ENCODE measurements at regions not wholly inside any gene's neighbourhood (a gene's known extent, or its start where the extent isn't known, plus 50 kb on each side); places are given as distances from the start of the nearest gene placed in this dataset.

DNA sequence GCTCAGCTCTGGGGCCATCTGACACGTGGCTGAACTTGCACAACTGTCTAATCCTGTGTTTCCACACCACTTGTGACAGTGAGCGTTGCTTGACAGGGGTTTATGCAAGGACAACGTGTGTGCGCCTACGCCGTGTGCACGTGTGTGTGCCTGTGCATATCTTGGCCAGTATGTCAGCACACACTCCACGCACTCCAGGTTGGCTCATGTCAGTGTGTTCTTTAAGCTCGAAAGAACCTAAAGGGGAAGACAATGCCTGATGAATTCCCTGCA lies 85.6 kb upstream of the SALL3 start:
- in situ Hi-C loops (cut with HindIII; ENCODE audit: low sequenced_read_pairs): no loop called here
- DNase-seq (ENCODE audit: low read depth): no peak
- no peak for TF ChIP-seq CTCF (IDR thresholded peaks at IDR 0.05; ENCODE audit: low read depth, low read length, missing control alignments)
- no peak overlapping the region for H3K4me3 ChIP-seq (ENCODE audit: low read depth, low read length)

DNA sequence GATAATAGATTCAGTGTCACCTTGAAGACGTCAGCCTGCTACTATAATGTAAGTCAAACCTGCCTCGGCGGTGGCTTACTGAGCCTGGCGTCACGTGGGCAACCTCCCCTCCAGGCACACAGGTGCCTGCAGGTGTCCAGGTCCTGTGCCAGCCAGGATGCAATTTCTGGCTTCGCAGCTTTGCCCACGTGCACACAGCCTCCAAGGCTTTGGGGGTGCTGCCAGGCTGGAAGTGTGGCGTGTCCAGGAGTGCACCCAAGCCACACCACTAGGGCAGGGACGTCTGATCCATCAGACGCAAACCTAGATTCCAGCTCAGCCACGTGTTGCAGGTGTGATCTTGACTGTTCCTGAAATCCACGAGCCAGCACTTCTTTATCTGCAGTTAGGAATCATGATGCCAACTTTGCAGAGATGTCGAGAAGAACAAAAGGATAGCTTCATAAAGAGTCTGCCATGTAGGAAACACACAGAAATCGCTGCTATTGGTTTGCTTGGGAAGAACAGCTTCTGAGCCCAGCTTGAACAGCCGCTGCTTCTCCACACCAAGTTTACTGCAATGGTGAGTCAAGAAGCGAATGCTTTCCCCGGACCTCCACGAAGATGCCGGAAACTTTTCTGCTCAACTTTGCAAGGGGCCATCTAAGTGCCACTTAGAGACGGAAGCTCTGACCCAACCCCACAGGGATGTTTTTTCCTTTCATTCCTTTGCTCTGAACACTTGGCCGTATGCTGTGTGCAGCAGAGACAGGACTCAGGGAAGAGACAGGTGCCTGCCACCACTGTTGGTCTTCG lies 84.2 kb upstream of the SALL3 start:
- TF ChIP-seq CTCF (IDR thresholded peaks at IDR 0.05; ENCODE audit: low read depth, low read length, missing control alignments): no peak
- DNase-seq (ENCODE audit: low read depth): no peak
- in situ Hi-C loops (cut with HindIII; ENCODE audit: low sequenced_read_pairs): no loop called here
- no peak overlapping the region for H3K4me3 ChIP-seq (ENCODE audit: low read depth, low read length)

GRCh38 chr18:78896111-78896905 lies 83.3 kb upstream of the SALL3 start:
- H3K4me3 ChIP-seq (ENCODE audit: low read depth, low read length): no peak overlapping the region
- in situ Hi-C loops (cut with HindIII; ENCODE audit: low sequenced_read_pairs): no loop called here
- no peak for TF ChIP-seq CTCF (IDR thresholded peaks at IDR 0.05; ENCODE audit: low read depth, low read length, missing control alignments)
- DNase-seq (ENCODE audit: low read depth): no peak

GRCh38 chr18:78898066-78898465 lies 81.6 kb upstream of the SALL3 start:
- no peak for TF ChIP-seq CTCF (IDR thresholded peaks at IDR 0.05; ENCODE audit: low read depth, low read length, missing control alignments)
- no peak for DNase-seq (ENCODE audit: low read depth)
- H3K4me3 ChIP-seq (ENCODE audit: low read depth, low read length): no peak overlapping the region
- in situ Hi-C loops (cut with HindIII; ENCODE audit: low sequenced_read_pairs): no loop called here

DNA sequence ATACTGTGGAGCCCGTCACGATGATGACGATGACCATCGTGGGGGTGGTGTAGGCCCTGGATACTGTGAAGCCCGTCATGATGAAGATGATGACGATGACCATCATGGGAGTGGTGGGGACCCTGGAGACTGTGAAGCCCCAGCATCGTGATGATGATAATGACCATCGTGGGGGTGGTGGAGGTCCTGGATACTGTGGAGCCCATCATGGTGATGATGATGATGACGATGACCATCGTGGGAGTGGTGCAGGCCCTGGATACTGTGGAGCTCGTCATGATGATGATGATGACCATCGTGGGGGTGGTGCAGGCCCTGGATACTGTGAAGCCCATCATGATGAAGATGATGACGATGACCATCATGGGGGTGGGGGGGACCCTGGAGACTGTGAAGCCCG lies 81.0 kb upstream of the SALL3 start:
- DNase-seq (ENCODE audit: low read depth): no peak
- in situ Hi-C loops (cut with HindIII; ENCODE audit: low sequenced_read_pairs): no loop called here
- no peak overlapping the region for H3K4me3 ChIP-seq (ENCODE audit: low read depth, low read length)
- no peak for TF ChIP-seq CTCF (IDR thresholded peaks at IDR 0.05; ENCODE audit: low read depth, low read length, missing control alignments)

- TF ChIP-seq CTCF (IDR thresholded peaks at IDR 0.05; ENCODE audit: low read depth, low read length, missing control alignments): no peak
- in situ Hi-C loops (cut with HindIII; ENCODE audit: low sequenced_read_pairs): no loop called here
- no peak for DNase-seq (ENCODE audit: low read depth)
- H3K4me3 ChIP-seq (ENCODE audit: low read depth, low read length): no peak overlapping the region
These were observed 80.4 kb upstream of the SALL3 start for GRCh38 chr18:78899241-78899640.

Data from astrocyte of the cerebellum (primary cell).